ENCODE measurements at regions not wholly inside any gene's neighbourhood (a gene's known extent, or its start where the extent isn't known, plus 50 kb on each side); places are given as distances from the start of the nearest gene placed in this dataset.
A peak's percentile ranks its signal among the peaks of the same experiment; 100 is the strongest.
"Not testable (repeated sequence)": the region's sequence is repeated elsewhere in the genome, so short reads cannot be mapped to it uniquely, and the experiment has no call there.

DNA sequence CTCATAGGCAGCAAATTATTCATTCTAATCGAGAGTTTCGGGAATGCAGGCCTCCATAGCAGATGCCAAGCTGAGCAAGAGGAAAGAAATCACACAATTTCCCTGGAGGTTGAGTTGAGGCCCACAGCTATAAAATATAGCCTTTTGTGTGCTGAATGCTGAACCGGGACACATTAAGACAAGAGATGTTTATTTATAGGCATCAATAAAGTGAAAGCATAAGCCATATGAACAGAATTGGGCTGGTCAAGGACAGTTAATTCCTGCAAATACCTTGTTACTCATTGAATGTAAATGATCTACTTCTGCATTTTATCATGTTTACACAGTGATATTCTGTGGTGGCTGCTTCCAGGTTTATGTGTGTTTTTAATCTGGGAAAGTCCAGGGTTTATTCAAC lies 461.7 kb downstream of the KLF12 start:
- DNase-seq (ENCODE audit: low read depth): no peak

DNA sequence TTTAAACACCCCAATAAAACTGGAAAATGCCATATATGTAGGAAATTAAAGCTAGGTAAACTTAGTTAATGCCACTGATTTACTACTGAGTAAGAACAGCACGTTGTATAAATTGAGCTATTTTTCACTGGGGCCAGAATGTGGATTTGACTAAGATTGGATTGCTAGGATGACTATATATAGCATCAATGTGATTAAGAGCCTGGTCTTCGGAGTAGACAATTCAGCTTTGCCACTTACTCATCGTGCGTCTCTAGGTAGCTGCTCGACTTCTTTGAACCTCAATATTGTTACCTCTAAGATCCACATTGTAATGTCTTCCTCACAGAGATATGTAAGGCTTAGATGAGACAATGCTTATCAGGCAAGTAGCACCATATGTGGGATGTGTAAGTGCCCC lies 462.5 kb downstream of the KLF12 start:
- no peak for DNase-seq (ENCODE audit: low read depth)

DNA sequence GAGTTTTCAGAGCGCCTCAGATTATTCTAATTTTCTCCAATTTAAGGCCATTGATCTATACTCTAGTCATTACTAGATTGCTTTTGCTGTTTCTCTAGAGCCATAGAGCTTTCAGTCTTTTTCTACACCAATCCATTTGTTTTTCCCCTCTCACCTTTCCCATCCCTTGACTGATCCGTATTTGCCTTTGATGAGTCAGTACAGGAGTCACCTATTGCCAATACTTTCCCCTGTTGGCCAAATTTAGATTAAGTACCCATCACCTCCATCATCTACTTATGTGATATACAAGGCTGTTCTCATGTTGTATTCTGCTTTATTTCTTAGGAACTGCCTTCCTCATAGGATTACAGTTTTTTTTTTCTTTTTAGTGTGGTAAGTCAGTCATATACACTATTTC lies 463.2 kb downstream of the KLF12 start:
- DNase-seq (ENCODE audit: low read depth): no peak

DNA sequence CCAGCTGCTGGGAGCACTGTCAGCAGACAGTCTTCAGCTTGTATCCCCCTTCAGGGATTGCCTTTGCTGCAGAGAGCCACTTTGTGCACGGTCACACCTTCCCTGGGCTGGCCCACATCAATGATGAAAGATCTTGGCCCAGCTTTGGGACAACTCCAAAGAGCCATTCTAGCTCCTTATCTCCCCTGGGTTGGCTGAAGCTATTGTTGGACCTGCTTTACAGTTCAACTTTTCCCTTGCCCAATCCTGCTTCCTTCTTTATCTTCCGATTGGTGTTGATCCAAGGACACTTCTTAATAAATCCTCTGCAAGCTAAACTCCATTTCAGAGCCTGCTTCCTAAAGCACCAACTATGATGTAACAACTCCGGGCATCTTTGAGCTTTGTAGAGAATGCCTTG lies 466.4 kb downstream of the KLF12 start:
- no peak for DNase-seq (ENCODE audit: low read depth)

DNA sequence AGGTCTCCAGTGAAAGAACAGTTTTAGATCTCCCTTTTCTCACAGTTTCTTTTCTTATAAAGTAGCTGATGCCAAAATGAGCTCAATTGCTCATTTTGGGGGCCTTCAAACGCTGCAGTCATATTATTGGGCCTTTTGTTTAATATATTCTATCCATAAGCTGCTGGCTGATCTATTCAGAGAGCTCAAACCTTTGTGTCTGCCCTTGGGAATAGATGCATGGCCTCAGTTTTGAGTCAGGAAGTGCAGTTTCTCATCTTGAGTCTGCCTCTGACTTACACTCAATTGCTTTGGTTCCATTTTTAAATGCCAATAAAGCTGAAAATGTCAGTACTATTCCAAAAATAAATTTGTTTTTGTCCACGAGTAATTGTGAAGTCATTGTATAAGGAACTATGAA lies 468.9 kb downstream of the KLF12 start:
- DNase-seq (ENCODE audit: low read depth): no peak

DNA sequence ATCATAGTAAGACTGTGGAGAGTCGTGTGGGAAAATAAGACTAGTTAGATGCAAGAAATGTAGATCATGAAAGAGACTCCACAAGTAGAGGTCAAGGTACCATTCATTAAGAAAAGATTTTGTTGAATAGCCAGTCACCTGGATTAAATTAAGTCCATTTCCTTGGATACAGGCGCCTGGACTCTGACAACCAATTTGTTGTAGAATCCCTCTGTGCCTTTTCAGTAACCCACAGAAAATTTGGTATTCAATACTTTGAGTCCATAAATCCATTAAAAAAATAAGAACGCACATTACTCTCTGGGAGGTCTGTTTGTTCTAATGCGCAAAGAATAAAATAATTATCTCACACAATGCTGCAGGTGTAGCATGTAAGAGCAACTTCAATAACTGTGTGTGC lies 469.4 kb downstream of the KLF12 start:
- no peak for DNase-seq (ENCODE audit: low read depth)

DNA sequence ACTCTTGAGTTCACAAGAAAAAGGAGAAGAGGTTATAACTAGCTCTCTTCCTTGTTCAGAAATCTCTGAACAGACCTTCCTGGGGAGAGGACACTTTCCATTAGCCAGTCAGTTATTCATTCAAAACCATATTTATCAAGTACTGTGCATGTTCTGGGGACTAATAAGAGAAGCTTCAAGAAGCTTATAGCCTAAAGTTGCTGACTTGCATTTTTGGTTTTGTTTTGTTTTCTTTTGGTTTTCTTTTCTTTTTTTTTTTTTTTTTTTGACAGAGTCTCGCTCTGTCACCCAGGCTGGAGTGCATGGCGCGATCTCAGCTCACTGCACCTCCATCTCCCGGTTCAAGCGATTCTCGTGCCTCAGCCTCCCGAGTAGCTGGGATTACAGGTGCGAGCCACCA lies 471.4 kb downstream of the KLF12 start:
- DNase-seq (ENCODE audit: low read depth): no peak

DNA sequence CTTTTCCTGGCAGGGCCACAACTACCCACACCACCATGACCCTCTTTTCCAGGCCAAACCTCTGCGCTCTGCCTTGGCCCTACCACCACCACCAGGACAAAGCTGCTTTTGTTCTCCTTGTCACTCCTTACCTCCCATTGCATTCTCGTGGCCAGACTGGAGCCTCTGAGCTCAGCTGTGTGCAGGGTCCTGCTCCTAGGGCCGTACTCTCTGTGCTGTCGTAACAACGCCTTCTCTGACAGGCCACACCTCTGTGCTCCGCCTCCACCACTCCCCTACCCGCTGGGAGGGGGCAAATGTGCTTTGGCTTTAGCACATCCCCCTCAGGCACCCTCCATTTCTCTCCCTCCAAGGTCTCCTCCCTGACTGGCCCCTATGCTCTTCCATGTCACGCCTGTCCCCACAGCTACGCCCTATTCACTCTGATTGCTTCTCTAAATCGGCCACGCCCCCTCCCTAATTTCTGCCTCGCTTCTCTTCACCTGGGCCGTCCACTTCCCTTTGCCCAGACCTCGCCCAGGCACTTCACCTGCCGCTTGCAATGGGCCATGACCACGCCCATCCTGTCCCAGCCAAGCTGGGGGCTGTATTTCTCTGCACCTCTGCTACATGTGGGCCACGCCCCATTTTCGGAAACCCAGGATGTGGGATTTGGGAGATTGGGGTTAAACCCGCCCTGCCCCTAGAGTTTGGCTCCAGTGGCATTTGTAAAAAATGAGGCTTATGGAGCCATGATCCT lies 472.3 kb downstream of the KLF12 start:
- no peak for DNase-seq (ENCODE audit: low read depth)

DNA sequence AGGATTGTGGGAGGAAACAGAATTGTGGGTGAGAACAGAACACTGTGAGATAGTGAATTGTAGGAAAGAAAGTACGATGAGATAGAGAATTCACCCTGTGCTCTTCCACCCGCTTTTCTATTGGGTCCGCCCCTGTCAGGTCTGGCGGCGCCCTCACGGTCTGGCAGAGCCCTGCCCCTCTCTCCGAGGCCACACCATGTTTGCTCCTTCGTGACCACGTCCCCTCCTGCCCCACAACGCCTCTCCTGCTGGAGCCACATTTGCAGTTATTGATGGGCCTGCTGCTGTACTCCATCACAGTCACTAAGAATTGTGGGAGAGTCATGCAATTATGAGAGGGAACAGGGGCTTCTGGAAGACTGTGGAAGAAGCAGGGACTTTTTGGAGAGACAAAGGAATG lies 473.1 kb downstream of the KLF12 start:
- DNase-seq (ENCODE audit: low read depth): no peak

DNA sequence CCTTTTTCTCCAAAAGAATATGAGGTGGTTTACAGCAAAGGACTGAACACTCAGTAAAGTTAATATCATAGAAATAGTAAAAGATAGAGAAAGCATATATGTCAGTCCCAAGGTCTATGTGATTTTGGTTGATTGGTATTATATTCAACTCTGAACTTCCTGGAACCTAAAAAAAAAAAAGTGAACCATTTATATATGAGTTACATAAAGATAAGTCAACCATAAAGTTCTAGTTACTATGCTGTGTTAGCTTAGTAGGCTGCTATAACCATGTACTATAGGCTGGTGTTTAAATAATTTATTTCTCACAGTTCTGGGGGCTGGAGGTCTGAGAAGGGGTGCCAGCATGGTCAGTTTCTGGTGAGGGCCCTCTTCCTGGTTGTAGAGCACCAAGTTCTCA lies 475.6 kb downstream of the KLF12 start:
- no peak for DNase-seq (ENCODE audit: low read depth)

DNA sequence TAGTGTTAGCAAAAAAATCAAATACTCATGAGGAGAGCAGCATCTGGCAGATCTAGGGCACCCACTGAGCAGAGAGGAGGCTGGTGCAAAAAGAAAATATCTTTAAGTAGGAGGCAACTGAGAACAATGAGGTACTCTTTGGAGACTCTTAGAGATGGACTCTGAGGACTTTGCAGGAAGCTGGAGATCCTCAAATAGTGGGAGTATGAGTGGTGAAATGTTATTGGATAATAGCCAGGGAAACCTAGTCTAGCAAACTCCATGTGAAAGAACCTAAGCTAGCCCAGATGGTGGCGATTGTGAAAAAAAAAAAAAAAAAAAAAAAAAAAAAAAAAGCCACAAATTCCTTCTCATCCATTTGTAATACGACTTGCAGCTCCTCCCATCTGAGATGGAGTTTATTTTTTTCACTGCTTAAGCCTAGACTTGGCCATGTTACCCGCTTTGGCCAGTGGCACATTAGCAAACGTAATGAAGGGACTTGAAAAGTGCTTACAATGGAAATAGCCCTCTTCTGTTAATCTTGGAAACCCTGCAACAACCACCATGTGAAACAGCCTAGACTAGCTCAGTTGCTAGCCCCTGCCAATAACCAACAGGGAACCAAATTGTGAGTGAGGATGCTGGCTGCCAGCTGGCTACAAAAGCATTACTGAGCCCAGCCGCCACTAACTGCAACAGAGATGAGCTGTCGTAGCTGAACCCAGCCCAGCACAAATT lies 476.2 kb downstream of the KLF12 start:
- peak; percentile 32 for DNase-seq (ENCODE audit: low read depth)

DNA sequence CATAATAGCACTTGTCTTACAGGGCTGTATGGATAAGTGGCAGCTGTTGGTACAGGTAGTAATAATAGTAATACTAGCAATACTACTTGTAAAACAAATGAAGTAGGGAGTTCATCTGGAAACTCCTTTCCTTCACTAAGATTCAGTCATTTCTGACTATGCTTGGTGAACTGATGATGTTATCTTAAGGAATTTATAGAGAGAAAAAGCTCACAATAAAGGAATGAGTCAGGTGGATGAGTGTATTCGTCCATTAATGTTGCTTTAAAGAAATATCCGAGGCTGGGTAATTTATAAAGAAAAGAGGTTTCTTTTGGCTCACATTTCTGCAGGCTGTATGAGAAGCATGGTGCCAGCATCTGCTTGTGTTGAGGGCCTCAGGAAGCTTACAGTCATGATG lies 477.3 kb downstream of the KLF12 start:
- DNase-seq (ENCODE audit: low read depth): peak; percentile 23

DNA sequence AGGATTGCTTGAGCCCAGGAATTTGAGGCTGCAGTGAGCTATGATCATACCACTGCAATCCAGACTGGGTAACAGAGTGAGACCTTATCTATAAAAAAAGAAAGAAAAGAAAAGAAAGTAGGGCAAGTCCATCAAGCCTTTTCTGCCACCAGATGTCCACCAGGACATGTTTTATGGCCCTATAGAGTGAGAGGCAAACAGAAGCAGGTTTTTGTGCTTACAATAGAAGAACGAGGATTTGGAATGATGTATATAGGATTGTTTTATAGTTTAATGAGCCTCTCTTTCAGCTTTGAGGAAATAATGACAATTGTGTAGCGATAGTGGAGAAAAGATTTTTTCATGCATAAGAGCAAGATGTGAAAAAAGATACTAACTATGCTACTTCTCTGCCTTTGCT lies 480.5 kb downstream of the KLF12 start:
- DNase-seq (ENCODE audit: low read depth): no peak

DNA sequence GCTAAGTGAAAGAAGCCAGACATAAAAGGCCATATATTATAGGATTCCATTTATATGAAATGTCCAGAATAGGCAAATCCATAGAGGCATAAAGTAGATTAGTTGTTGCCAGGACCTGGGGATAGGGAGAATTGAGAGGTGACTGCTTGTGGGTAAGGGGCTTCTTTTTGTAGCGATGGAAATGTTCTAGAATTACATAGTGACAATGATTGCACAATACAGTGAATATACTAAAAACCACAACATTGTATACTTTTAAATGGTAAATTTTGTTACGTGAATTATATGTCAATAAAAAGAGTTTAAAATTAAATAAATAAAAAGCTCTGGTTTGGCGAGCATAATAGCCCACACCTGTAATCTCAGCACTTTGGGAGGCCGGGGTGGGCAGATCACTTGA lies 486.8 kb downstream of the KLF12 start:
- no peak for DNase-seq (ENCODE audit: low read depth)

DNA sequence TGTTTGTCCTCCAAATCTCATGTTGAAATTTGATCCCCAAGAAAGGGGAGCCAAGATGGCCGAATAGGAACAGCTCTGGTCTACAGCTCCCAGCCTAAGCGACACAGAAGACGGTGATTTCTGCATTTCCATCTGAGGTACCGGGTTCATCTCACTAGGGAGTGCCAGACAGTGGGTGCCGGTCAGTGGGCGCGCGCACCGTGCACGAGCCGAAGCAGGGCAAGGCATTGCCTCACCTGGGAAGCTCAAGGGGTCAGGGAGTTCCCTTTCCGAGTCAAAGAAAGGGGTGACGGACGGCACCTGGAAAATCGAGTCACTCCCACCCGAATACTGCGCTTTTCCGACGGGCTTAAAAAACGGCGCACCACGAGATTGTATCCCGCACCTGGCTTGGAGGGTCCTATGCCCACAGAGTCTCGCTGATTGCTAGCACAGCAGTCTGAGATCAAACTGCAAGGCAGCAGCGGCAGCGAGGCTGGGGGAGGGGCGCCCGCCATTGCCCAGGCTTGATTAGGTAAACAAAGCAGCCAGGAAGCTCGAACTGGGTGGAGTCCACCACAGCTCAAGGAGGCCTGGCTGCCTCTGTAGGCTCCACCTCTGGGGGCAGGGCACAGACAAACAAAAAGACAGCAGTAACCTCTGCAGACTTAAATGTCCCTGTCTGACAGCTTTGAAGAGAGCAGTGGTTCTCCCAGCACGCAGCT lies 493.6 kb downstream of the KLF12 start:
- DNase-seq (ENCODE audit: low read depth): not testable (repeated sequence)

DNA sequence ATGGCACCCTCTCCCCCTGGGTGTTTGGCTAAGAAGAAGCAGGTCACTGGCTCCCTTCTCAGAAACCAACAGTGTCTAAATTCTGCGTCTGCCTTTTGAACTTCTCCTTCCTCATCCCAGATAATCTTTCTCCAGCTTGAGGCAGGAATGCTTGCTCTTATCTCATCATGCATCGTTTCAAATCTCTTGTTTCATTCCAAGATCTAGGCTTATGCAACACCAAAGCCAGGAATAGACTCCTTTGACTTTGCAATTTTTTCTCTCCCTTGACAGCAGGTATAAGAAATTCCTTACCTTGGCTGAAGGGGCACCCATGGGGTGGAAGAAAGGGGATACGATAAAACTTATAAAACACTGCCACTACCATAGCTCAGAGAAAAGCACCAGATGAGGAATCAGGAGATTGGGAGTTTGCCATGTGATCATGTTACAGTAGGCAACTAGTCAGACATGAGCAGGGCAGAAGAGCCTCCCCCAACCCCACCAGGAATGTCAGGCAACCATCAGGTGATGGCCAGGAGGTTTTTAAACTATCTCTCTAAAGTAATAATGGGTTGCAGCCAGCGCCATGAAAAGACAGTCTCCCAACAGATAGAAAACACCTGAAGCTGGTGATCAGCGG lies 498.9 kb downstream of the KLF12 start:
- no peak for DNase-seq (ENCODE audit: low read depth)

DNA sequence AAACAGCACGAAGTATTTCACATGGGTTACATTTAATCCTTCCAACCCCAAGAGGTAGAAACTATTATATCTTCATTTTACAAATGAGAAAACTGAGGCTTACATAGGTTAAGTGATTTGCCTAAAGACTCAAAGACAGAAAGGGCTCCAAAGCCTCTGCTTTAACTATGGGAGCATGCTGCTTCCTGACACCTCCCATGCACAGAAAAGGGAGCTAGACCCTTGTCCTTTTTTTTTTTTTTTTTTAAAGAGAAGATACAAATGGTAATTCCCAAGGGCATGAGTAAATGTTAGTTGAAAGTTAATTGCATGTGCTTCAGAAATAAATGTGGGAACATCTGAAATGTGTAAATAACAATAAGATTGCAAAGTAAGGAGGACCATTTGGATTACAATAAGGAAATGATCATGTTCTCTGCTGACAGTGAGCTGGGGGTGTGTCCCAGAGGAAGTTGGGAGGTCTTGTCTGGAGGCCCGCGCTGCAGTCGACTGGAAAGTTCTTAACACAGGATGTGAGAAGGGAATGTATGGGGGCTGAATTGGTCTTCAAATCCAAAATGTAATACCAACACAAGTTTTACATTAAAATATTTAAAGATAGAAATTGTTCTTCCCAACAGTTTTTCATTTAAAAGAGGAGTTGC lies 500.3 kb downstream of the KLF12 start:
- no peak for DNase-seq (ENCODE audit: low read depth)

DNA sequence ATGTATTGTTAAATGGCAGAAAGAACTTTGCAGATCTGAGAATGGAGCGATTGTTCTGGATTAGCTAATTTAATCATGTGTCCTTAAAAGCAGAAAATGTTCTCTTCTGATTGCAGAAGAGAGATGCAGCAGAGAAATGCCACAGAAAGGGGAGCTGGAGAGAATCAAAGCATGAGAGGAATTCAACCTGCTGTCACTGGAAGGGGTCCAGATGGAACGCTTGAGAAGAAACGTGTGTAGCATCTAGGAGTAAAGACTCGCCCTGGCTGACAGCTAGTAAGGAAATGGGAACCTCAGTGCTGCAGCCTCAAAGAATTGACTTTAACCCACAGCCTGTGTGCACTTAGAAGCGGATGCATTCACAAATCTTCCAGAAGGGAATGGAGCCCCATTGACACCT lies 502.8 kb downstream of the KLF12 start:
- no peak for DNase-seq (ENCODE audit: low read depth)

DNA sequence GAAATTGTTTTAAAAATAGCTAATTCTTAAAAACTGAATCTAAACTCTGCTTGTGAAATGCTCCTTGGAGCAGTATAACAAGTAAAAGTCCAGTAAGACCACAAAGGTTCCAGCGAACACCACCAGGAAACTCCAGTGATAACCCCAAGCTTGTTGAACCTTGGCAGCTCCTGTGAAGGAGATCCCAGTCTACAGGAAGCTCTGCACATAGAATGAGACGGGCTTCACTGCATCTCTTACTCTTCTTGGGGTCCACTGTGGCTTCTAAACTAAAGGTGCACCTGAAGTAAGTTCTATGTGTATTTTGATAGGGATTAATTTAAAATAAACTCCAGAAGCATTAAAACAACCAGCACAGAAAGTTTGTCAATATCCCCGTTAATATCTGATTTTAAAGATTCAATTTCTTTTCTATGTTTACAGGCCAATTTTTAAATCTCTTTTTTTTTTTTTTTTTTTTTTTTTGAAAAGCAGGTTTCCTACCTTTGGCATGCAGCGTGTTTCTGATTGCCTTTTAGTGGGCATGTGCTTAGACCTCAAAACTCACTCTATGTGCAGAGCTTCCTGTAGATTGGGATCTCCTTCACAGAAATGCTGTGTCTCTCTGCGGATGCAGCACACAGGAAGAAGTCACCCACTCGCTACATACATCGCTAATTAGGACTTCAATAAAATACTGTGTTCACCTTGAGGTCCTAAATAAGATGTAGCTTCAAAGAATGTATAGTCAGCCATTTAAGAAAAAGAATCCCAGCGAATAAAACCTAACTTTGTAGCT lies 508.5 kb downstream of the KLF12 start:
- no peak for DNase-seq (ENCODE audit: low read depth)

DNA sequence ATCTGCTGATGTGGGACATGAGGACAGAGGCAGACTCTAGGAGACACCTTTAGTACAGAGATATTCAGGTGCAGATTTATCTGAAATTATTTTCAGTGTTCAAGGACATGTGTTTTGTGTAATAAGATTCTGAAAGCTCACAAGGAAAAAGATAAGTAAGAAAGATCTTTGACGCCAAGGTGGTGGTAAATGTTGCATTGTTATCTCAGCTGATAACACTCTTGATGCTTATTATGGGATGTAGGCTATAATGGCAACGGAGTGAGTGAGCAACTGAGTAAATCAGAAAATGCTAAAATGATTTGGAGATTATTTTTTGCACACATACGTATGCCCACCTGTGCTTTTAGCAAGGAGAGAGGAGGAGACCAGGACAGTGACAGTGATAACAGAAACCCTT lies 510.9 kb downstream of the KLF12 start:
- DNase-seq (ENCODE audit: low read depth): no peak

DNA sequence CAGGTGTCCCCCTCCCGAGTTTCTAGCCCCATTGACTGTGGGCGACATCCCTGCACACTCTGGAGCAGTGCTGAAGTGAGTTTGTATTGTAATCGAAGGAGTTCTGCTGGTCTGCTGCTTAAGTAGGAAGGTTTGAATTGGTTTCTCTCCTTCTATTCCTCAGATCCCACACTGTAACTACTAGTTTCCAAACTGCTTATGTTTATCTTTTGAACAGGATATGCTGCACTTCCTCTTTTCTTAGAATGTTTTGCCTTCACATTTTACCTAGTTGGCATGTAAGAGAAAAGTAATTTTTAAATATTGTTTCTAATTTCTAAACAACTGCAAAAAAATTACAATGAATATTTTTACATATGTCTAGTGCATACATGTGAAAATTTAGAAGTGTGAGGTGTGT lies 511.8 kb downstream of the KLF12 start:
- DNase-seq (ENCODE audit: low read depth): no peak
